ENCODE measurements at regions not wholly inside any gene's neighbourhood (a gene's known extent, or its start where the extent isn't known, plus 50 kb on each side); places are given as distances from the start of the nearest gene placed in this dataset.

DNA sequence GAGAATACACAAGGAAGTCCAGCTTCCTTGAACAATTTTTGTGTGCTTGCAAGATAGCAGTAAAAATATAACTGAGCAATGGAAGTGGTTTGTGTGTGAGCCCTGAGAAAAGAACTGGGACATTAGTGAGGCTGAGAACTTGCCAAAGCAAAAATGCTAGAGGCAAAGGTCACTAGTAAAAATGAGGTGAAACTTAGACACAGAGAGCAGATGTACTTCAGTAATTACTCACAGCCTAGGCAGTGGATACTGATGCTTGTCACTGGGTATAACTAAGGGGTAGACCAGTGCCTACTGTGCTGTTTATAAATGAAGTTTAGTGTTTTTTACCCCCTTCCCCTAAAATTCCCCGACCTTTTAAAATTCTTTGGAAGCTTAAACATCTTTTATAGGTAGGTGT is 450.1 kb downstream of the LPIN1 start:
- H3K4me3 ChIP-seq (ENCODE audit: low read depth, low read length), result no peak overlapping the region
- no peak for DNase-seq (ENCODE audit: low read depth)
- TF ChIP-seq, protein P1, sequence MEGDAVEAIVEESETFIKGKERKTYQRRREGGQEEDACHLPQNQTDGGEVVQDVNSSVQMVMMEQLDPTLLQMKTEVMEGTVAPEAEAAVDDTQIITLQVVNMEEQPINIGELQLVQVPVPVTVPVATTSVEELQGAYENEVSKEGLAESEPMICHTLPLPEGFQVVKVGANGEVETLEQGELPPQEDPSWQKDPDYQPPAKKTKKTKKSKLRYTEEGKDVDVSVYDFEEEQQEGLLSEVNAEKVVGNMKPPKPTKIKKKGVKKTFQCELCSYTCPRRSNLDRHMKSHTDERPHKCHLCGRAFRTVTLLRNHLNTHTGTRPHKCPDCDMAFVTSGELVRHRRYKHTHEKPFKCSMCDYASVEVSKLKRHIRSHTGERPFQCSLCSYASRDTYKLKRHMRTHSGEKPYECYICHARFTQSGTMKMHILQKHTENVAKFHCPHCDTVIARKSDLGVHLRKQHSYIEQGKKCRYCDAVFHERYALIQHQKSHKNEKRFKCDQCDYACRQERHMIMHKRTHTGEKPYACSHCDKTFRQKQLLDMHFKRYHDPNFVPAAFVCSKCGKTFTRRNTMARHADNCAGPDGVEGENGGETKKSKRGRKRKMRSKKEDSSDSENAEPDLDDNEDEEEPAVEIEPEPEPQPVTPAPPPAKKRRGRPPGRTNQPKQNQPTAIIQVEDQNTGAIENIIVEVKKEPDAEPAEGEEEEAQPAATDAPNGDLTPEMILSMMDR (IDR thresholded peaks at IDR 0.05; ENCODE audit: control insufficient read depth, extremely low read depth, insufficient read depth), result no peak

GRCh38 chr2:12197133-12197532 is 450.7 kb downstream of the LPIN1 start:
- TF ChIP-seq, protein P1 (IDR thresholded peaks at IDR 0.05; ENCODE audit: control insufficient read depth, extremely low read depth, insufficient read depth), result no peak
- no peak overlapping the region for H3K4me3 ChIP-seq (ENCODE audit: low read depth, low read length)
- DNase-seq (ENCODE audit: low read depth), result no peak

DNA sequence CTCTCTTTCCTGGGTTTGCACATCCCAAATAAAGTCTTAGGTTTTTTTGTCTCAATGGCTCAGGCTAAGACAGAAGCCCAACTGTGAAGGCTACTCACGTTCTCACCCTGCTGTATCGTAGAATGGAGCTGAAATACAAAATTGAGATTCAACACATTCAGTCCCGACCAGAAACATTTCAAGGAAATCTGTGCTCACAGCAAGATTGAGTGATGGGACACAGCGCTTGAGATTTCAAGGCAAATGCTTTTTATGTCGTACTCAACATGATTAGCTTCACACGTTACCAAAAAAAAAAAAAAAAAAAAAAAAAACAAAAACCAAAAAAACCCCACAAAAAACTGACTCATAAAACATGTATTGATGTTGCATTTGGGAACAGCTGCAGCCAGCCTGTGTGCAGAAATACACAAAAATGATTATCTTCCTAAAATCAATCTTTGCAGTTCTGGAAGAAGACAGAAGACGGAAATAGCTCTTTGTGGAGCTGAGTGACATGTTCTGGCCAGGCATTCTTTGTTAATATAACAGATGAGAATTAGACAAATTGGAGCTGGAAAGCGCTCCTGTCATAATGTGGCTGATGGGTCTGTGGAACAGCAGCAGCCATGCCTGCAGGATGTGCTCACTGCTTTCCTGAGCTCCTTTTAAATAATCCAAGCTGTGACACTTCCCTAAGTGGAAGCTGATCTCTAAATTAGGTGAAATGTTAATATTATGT is 453.2 kb downstream of the LPIN1 start:
- TF ChIP-seq, protein P1 (IDR thresholded peaks at IDR 0.05; ENCODE audit: control insufficient read depth, extremely low read depth, insufficient read depth), result no peak
- no peak for DNase-seq (ENCODE audit: low read depth)
- H3K4me3 ChIP-seq (ENCODE audit: low read depth, low read length), result no peak overlapping the region

DNA sequence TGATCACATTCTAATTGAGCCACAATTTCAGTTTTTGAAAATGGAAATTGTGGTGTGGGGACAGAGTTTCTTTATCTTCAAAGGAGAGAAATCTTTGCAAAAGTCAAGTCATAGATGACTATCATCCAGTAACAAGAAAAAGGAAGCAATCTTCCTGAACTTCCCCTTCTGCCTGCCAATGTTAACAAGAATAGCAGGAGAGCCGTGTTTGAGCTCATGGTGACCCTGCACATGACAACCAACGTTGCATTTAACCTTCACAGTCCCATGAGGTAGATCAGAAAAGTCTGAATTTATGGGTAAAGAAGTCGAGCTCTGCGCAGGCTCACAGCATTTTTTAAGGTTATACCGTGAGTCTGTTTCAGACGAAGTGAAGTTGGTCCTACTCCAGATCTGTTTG is 454.9 kb downstream of the LPIN1 start:
- TF ChIP-seq, protein P1 (IDR thresholded peaks at IDR 0.05; ENCODE audit: control insufficient read depth, extremely low read depth, insufficient read depth), result no peak
- no peak overlapping the region for H3K4me3 ChIP-seq (ENCODE audit: low read depth, low read length)
- DNase-seq (ENCODE audit: low read depth), result no peak

DNA sequence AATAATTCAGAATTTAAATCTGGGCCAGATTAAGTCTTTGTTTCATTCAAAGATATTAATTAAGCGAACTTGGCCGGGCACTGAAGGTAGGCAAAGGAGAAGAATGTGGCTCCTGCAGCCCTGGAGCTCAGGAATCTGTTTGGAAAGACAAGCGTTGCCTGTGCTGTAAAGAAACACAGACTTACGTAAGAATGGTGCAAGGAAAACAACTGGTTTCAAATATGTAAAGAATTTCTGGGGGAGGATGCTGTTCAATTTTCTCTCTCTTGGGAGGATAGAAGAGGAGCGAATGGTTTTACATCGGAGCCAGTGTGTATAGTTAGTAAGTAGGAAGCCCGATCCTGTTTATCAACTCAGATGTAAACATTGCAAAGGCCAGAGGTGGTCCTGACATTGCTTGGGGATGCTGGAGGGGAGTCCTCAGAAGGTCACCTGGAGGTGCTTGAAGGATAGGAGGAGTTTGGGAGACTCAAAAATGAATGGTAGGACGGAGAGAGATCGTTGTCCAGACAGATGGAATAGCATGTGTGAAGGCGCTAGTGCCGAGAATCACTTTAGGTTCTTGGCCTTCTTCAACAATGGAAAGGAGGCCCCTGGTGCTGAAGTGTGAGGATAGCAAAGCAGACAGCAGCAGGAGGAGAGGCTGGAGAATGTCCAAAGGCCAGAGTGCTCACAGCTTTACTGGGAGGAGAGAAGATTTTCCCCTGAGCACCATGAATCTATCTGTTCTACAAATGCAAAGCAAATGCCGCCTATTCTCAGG is 456.1 kb downstream of the LPIN1 start:
- no peak overlapping the region for H3K4me3 ChIP-seq (ENCODE audit: low read depth, low read length)
- no peak for DNase-seq (ENCODE audit: low read depth)
- TF ChIP-seq, protein P1 (IDR thresholded peaks at IDR 0.05; ENCODE audit: control insufficient read depth, extremely low read depth, insufficient read depth), result no peak

- no peak overlapping the region for H3K4me3 ChIP-seq (ENCODE audit: low read depth, low read length)
- TF ChIP-seq, protein P1 (IDR thresholded peaks at IDR 0.05; ENCODE audit: control insufficient read depth, extremely low read depth, insufficient read depth), result no peak
- DNase-seq (ENCODE audit: low read depth), result no peak
Observed at GRCh38 chr2:12203528-12203927, 457.1 kb downstream of the LPIN1 start.

All from LNCaP clone FGC (cell line).